HG03575 (cell line): ENCODE measurements at regions not wholly inside any gene's neighbourhood (a gene's known extent, or its start where the extent isn't known, plus 50 kb on each side); places are given as distances from the start of the nearest gene placed in this dataset.

ENCODE experiments used
- ATAC-seq: cut with Tn5 transposase; IDR thresholded peaks from one replicate; pipeline ENCODE4 v1.9.1; 2021; ENCODE audit not compliant: unreplicated experiment, insufficient number of reproducible peaks, low FRiP score; ENCODE audit errors: extremely low read depth

DNA sequence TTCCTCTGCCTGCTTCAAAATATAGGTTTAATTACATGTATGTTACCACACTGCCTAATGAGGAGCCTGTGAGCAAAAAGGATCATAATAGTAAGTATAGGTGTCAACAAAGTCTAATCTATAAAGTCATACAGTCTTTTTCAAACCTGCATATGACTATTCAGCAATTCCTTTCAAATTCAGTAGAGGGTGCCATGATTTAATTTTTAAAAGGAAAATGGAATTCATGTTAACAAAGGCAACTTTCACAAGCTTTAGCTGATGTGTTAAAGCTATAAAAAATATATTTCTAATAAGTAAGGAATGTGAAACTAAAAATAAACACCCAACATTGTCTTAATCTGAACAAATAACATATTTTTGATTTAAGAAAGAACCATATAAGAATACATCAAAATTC lies 52.1 kb downstream of the MPP7 start:
- ATAC-seq: no peak

DNA sequence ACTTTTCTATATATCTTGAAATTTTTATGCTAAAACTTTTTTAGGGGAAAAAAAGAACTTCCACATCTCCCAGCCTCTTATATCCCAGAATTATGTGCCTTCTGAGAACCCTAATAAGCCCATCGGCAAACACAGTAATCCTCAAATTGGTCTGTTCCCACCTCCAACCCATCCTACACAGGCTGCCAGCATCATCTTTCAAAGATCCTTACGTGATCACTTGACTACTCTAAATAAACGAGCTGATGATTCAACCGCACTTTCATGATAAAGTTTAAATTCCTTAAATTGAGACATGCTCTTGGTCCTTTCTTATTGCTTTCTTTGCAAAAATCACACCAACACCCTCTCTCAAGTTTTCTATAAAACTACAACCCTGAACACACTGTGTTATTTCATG lies 52.5 kb downstream of the MPP7 start:
- ATAC-seq: no peak

- ATAC-seq: no peak
Observed at GRCh38 chr10:28249512-28249911, 53.4 kb downstream of the MPP7 start.

GRCh38 chr10:28248092-28248491 lies 54.8 kb downstream of the MPP7 start:
- ATAC-seq: no peak

GRCh38 chr10:28246023-28246422 lies 56.8 kb downstream of the MPP7 start:
- no peak for ATAC-seq

DNA sequence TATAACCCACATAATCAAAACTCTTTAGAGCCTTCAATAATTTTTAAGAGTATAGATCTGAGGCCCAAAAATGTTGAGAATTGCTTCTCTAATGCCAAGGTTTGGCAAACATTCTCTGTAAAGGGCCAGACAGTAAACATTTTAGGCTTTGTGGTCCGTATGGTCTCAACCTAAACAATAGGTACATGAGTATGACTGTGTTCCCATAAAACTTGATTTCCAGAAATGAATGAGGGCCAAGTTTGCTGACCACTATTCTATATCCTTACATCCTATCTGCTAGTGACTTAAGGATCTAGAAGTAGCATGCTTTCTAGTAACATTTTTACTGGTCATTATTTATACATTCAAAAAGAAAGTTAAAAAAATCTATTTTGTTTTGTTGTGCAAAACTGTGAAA lies 58.9 kb downstream of the MPP7 start:
- no peak for ATAC-seq

DNA sequence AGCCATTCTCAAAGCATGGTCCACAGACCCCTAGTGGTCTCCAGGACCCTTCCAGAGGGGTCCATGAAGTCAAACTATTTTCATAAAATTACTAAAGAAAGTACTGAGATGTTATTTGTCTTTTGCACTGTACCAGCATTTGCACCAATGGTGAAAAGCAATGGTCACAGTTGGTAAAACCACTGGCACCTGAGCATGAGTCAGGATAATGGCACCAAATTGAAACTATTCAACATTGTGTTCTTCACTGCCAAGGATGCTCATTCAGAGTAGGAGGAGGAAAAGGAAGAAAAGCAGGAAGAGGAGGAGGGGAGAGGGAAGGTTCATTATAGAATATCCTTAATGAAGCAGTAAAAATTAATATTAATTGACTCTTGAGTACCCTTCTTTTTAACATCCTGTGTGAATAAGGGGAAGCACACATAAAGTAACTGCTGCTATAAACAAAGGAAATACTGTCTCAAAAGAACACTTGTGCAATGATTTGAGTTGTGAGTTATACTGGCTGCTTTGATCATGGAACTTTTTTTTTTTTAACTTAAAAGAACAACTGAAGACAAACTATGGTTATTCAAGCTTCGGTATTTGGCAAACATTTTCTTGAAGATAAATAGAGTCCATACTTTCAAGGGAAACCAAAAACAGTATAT lies 60.2 kb downstream of the MPP7 start:
- ATAC-seq: no peak

DNA sequence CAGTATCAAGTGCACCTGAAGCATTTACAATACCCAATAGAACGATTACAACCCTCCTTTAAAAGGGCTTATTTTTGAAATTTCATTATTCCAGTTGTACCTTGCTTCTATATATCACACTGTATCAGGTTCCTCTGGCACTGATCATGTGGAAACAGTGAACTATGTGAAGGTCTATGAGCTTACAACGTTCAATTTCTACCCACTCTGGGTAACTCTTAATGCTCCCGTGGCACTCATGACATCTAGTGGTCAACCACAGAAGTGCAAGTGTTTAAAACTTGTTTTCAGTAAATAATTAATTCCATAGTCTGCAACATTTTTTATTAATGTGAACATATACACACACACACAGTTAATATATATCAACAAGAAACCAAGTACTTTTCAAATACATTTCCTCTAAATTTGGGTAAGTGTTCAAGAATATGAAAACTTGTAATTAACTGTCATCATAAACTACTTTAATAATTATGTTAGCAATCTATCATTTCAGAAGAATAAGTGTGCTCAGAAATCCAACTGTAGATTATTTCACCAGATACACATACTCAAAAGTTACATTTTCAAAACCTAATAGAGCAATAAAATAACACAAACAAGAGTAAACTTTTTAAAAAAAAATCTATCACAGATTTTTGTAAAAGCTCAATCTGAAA lies 61.0 kb downstream of the MPP7 start:
- no peak for ATAC-seq

GRCh38 chr10:28240400-28240799 lies 62.5 kb downstream of the MPP7 start:
- no peak for ATAC-seq

DNA sequence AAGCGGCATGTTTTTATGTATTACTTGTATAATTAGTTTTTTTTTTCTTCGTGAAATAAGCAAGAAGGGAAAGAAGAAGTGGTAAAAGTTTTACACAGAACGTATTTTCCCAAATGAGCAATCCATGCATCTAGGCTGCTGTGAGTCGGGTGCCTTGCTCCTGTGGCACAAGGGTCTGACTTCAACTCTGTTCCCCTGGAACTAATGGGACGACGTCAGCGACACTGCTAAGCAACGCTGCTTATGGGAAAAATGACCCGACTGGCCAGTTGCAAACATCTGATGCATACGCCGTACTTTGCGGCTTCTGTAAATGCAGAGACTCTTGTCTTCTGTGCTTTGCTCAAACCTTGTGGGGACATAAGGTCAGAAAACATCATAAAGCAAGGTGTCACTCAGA lies 66.3 kb downstream of the MPP7 start:
- no peak for ATAC-seq

GRCh38 chr10:28220811-28221210 lies 82.1 kb downstream of the MPP7 start:
- ATAC-seq: no peak

DNA sequence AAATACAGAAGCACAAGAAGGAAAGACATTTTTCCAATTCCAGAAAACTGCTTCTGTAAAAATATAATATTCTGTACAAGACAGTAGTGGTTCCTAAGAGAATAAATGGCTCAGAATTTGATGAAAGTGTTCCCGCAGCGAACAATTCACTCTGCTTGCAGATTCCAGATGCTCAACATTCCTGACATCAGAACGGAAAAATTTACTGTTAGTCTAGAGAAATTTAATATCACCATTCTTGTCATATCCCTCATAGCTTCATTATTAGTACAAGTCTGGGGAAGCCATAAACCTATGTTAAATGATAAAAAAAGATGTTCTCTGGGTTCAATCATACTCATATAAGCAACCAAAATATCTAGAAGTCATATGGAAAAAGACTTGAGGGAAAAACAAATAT lies 83.6 kb downstream of the MPP7 start:
- ATAC-seq: no peak

GRCh38 chr10:28217848-28218247 lies 85.0 kb downstream of the MPP7 start:
- ATAC-seq: no peak

DNA sequence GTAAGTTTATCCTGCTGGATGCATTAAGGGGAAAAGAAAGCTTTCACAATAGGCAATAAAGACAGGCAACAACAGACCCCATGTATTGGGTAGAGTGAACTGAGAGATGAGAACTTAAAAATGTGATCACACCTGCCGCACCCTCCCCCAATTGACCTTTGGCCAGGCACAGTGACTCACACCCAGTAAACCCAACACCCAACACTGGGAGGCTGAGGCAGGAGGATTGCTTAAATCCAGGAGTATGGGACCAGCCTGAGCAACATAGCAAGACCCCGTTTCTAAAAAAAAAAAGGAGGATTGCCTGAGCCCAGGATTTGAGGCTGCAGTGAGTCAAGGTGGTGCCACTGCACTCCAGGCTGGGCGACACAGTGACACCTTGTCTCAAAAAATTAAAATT lies 86.9 kb downstream of the MPP7 start:
- no peak for ATAC-seq

- ATAC-seq: no peak
Observed at GRCh38 chr10:28214219-28214618, 88.6 kb downstream of the MPP7 start.

DNA sequence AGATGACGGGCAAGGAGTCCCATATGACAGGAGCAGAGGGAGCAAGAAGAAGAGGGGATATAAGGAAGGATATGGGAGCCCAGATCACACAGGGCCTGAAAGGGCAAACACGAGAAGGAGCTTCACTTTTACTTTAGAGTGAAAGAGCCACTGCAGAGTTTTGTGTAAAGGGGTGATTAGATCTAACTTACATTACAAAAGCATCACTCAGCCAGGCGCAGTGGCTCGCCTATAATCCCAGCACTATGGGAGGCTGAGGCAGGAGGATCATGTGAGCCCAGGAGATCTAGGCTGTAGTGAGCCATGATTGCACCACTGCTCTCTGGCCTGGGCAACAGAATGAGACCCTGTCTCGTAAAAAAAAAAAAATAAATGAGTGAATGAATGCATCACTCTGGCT lies 91.1 kb downstream of the MPP7 start:
- no peak for ATAC-seq

DNA sequence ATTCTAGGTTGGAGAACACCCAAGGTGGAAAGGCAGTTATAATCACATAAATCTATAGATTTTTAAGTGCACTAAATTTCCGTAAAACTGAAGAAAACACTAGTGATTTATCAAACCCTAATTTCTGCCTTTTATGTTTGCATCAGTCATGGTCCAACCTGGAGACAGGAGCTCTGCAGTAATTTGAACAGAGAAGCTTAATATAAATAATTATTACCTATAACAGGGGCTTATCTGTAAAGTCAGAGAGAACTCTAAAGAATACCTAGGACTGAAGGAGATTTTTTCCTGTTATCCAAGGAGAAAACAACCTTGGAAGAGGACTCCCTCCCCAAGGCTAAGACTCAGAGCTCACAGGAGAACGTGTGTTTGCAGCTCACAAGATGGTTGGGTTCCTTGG lies 95.1 kb downstream of the MPP7 start:
- no peak for ATAC-seq

DNA sequence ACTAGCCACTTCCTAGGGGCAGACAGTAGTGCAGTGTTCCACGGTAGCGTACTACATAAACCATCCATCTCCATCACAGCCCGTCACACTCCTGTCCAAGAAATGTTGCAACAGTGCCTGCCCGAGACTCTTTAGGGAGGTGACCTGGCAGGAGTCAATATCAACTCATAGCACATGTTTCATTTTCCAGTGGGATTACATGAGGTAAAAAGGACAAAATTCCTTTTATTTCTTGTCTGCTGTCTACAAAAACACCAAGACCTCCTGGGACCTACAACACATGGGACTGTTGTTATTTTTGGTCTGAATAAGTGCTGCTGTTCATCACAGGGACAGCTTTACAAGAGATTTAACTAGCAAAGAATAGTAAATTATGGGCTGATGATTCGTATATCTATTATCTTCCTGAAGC lies 99.9 kb downstream of the MPP7 start:
- ATAC-seq: no peak

GRCh38 chr10:28201410-28202400 lies 101.2 kb downstream of the MPP7 start:
- no peak for ATAC-seq

DNA sequence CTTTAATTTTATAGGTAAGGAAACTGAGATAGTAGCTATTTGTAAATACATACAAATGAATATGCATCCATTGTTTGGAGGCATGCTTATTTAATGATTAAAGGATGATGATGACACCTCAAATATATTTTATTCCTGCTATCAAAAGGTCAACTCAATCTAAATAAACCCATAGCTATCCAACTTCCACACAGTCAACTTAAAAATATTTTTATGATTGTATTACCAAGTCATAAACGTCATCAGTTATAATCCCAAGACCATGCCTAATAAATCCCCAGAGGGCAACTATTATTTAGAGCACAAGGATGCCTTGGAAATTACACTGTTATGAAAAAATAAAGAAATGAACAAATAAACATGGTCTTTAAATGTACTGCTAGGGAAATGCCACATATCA lies 102.1 kb downstream of the MPP7 start:
- no peak for ATAC-seq
